GM19193 (cell line): ENCODE measurements at regions not wholly inside any gene's neighbourhood (a gene's known extent, or its start where the extent isn't known, plus 50 kb on each side); places are given as distances from the start of the nearest gene placed in this dataset.

Source experiments
- POLR2A ChIP-seq: IDR thresholded peaks from 4 replicates; pipeline ENCODE4 v1.6.1; 2011; ENCODE audit not compliant: insufficient read depth, insufficient read length; ENCODE audit errors: extremely low read depth

DNA sequence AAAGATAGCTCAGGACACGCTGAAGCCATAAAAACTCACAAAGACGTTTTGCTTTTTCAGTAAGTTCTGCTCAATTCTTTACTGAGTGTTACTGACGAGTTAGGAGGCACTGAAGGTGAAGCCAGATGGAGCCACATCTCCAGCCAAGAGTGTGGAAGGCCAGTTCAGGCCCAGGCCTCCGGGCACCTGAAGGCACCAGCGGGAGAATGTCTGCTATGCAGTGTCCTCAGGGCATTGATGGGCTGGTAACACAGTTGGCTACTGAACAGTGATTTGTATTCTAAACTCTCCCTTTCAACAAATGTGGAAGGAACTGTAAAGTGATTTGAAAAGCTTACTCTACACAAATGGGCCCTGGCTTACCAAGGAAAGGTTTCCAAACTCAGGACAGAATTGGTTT, 64.8 kb upstream of the SVIL start:
- TF ChIP-seq POLR2A: no peak

DNA sequence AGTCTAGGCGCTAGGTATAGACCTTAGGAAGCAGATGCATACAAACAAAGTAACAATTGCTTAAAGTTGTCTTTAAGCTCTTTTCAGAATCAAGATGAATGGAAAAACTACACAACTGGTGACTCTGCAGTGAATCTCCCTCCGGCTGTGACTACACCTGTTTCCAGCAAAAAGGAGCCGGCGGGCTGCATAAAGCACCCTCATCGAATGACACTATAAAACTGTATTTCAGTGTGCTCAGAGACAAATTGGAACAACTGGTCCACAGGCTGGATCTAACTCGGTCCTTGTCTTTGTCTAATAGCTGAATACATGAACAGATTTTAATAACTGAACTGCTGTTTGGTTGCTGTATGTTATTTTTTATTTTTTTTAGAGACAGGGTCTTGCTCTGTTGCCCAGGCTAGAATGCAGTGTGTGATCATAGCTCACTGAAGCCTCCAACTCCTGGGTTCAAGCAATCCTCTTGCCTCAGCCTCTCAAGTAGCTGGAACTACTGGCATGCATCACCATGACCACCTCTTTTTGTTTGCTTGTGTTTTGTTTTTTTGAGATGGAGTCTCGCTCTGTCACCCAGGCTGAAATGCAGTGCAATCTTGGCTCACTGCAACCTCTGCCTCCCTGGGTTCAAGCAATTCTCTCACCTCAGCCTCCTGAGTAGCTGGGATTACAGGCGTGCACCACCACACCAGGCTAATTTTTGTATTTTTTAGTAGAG, 64.2 kb upstream of the SVIL start:
- TF ChIP-seq POLR2A: no peak

DNA sequence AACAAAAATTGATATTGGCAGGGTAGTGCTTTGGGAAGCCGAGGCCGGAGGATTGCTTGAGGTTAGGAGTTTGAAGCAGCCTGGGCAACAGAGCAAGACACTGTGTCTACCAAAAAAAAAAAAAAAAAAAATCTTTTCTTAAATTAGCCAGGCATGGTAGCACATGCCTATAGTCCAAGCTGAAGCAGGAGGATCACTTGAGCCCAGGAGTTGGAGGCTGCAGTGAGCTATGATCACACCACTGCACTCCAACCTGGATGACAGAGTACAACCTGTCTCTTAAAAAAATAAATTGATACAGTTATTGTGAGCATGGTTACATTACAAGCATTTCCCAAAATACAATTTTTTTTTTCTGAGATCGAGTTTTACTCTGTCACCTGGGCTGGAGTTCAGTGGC, 59.4 kb upstream of the SVIL start:
- no peak for TF ChIP-seq POLR2A

DNA sequence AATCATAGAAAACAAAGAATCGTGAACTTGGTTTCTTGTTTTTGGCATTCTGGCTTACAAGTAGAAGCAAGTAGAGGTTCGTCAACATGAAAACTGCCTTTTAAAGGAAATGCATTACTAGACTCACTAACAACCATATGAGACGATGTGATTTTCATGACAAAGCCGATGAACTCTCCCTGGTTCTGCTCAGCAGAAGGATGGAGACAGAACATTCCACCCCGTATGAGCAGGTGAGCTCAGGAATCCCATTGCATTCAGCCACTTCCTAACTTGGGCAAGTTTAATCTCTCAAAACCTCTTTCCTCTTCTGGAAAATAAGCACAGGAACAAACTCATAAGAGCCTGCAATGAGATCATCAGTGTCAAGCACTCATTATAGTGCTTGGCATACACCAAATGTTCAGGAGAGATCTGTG, 57.4 kb upstream of the SVIL start:
- no peak for TF ChIP-seq POLR2A

DNA sequence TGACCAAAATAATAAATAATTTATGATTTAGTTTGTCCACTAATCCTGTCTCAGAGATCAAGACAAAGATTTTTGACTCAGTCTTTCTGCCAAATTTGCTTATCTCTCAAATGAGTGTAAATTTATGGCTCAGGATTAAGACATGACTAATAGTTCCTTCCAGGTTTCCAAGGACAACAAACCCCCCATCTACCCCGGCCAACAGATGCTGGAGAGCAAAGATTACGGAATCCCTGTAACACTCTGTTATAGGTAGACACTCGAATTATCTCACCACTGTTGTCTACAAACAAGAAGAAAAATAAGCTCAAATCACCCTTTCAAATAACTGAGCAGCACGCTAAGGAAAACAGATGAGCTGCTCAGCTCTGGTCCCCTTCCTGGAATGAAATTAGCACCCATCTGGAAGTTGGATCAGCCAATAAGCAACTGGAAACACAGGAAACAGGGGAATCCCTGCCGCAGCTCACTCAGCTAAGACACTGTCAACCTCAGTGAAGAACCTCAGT, 56.8 kb upstream of the SVIL start:
- TF ChIP-seq POLR2A: no peak

DNA sequence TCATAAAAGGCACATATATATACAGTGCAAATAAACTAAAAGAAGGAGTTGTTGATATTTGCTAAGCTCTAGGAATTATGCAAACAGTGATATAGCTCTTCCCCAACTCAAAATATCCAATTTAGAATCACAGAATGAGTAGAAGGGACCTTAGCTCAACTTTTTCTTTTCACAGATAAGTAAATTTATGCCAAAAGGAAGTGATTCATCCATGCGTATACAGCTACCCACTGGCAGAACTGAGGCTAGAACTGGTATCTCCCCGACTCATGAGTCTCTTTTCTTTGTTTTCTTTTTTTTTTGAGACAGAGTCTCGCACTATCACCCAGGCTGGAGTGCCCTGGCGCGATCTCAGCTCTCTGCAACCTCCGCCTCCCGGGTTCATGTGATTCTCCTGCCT, 54.2 kb upstream of the SVIL start:
- TF ChIP-seq POLR2A: no peak

DNA sequence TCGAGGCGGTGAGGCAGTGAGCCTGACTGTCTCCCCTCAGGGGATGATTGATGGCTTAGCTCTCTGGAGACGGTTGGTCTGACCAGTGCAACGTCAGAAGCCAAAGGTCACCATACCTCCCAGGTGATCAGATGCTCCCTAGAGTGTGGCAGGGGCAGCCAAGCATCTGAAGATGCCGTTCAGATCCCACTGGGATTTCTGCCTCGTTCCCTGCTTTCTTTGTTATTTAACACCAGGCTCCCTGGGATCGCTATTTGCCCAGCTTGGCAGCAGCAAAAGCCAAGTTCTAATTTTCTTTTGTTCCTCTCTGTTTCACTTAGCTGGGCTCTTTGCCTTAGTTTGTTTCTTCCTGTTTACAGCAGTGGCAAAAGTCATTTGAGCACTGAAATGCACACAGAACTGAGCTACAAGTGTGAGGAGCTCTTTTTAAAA, 53.5 kb upstream of the SVIL start:
- no peak for TF ChIP-seq POLR2A

DNA sequence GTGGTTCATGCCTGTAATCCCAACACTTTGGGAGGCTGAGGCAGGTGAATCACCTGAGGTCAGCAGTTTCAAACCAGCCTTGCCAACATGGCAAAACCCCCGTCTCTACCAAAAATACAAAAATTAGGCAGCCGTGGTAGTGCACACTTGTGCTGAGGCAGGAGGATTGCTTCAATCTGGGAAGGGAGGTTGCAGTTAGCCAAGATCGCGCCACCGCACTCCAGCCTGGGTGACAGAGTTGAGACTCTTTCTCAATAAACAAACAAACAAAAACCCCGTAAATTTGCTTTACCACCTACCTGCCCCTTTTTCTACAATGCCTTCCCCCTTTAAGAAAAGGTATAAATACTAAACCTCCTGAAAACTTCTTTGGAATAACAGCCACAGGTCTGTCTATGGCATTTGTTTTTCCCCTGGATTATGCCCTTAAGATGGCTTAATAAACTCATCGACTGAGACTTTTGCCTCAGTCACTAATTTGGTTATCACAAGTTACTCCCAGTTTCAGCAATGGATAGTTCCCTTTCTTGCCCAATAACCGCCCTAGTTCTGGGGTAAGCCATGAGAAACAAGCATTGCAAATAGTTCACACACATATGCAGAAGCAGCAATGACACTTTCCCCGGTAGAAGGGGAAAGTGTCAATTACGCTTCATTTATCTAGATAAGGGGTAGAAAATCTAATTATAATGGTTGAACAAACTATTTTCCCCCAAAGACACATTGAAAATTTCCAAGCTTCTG, 52.8 kb upstream of the SVIL start:
- no peak for TF ChIP-seq POLR2A

DNA sequence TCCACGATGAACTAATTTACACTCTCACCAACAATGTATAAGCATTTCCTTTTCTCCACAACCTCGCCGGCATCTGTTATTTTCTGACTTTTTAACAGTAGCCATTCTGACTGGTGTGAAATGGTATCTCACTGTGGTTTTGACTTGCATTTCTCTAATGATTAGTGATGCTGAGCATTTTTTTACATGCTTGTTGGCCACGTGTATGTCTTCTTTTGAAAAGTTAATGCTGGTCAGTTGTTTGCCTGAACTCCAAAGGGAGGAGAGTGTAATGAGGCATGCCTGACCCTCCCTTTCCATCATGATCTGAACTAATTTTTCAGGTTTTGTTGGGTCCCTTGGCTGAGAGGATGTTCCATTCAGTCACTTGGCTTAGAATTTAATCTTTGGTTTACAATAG, 50.7 kb upstream of the SVIL start:
- no peak for TF ChIP-seq POLR2A
